Keratinocyte (primary cell): ENCODE measurements at regions not wholly inside any gene's neighbourhood (a gene's known extent, or its start where the extent isn't known, plus 50 kb on each side); places are given as distances from the start of the nearest gene placed in this dataset.

ENCODE experiments used
- DNase-seq: peaks from one replicate; pipeline ENCODE4 v3.0.0-alpha.2; 2011; ENCODE audit warnings: low read depth, missing footprints, low spot score
- FAIRE-seq: peaks from 2 replicates; lab custom pipeline; 2011; peaks lifted over from hg19 to GRCh38; lab: Jason Lieb, UNC
- H2AFZ ChIP-seq: 2 replicates; pipeline ENCODE4 v1.6.0; 2012; ENCODE audit warnings: low read length, control low read depth, inconsistent platforms; ENCODE audit not compliant: control insufficient read depth
- H3K27ac ChIP-seq: 2 replicates; pipeline ENCODE4 v1.5.1; 2011; ENCODE audit warnings: low read length; ENCODE audit not compliant: control insufficient read depth, insufficient read depth
- H3K27me3 ChIP-seq: 3 replicates; pipeline ENCODE4 v1.6.0; 2011; ENCODE audit warnings: low read length; ENCODE audit not compliant: control insufficient read depth, insufficient read depth; ENCODE audit errors: extremely low read depth
- H3K36me3 ChIP-seq, 2 experiments: 2 replicates in 1 of 2; 3 replicates in 1 of 2; pipeline ENCODE4 v1.5.1; 2011; ENCODE audit warnings: low read length in 2 of 2, mild to moderate bottlenecking in 1 of 2; ENCODE audit not compliant: control insufficient read depth in 2 of 2, insufficient read depth in 2 of 2; ENCODE audit errors: extremely low read depth in 1 of 2
- H3K4me1 ChIP-seq: 3 replicates; pipeline ENCODE4 v1.5.1; 2011; ENCODE audit warnings: low read length; ENCODE audit not compliant: control insufficient read depth, insufficient read depth; ENCODE audit errors: extremely low read depth
- H3K4me2 ChIP-seq: 3 replicates; pipeline ENCODE4 v1.6.0; 2011; ENCODE audit warnings: low read depth, low read length; ENCODE audit not compliant: control insufficient read depth, insufficient read depth; ENCODE audit errors: extremely low read depth
- H3K4me3 ChIP-seq, 3 experiments: fragments of 200-600 bp in 1 of 3; sonication (generic) in 1 of 3; 2 replicates in 2 of 3; 3 replicates in 1 of 3; pipeline ENCODE4 v1.5.1; 2011 to 2016; ENCODE audit warnings: low read length in 3 of 3, mild to moderate bottlenecking in 3 of 3, control low read depth in 2 of 3, inconsistent platforms in 1 of 3, low read depth in 1 of 3, mixed read lengths in 1 of 3, mixed run types in 1 of 3, moderate library complexity in 1 of 3; ENCODE audit not compliant: control insufficient read depth in 2 of 3, insufficient read depth in 2 of 3; ENCODE audit errors: extremely low read depth in 1 of 3
- H3K79me2 ChIP-seq: 2 replicates; pipeline ENCODE4 v1.6.0; 2012; ENCODE audit warnings: low read length; ENCODE audit not compliant: control insufficient read depth, insufficient read depth
- H3K9ac ChIP-seq: 3 replicates; pipeline ENCODE4 v1.6.0; 2011; ENCODE audit warnings: low read length; ENCODE audit not compliant: control insufficient read depth, insufficient read depth; ENCODE audit errors: extremely low read depth
- H3K9me1 ChIP-seq: 3 replicates; pipeline ENCODE4 v1.6.0; 2011; ENCODE audit warnings: low read length; ENCODE audit not compliant: control insufficient read depth, insufficient read depth; ENCODE audit errors: extremely low read depth
- H3K9me3 ChIP-seq: 2 replicates; pipeline ENCODE4 v1.5.1; 2012; ENCODE audit warnings: low read depth, low read length; ENCODE audit not compliant: control insufficient read depth
- H4K20me1 ChIP-seq: 3 replicates; pipeline ENCODE4 v1.6.0; 2011; ENCODE audit warnings: low read length; ENCODE audit not compliant: control insufficient read depth, insufficient read depth; ENCODE audit errors: extremely low read depth
- CTCF ChIP-seq, 3 experiments: IDR thresholded peaks in 1 of 3; conservative IDR thresholded peaks in 1 of 3; optimal IDR thresholded peaks in 1 of 3; 2 replicates in 2 of 3; 3 replicates in 1 of 3; pipeline versions ENCODE3 to v1.5.1; 2011; ENCODE audit warnings: low read length in 3 of 3, mild to moderate bottlenecking in 3 of 3, moderate library complexity in 2 of 3, control low read depth in 1 of 3, inconsistent platforms in 1 of 3; ENCODE audit not compliant: insufficient read depth in 2 of 3; ENCODE audit errors: extremely low read depth in 1 of 3
- EZH2 ChIP-seq: IDR thresholded peaks from one replicate; pipeline ENCODE4 v1.6.1; 2012; ENCODE audit warnings: inconsistent platforms, mild to moderate bottlenecking, low read length, moderate library complexity
- dilution Hi-C: fragments of 300-500 bp; cut with MboI; formaldehyde crosslinking; loops from one replicate; pipeline ENCODE4 v1.7.0; 2020; ENCODE audit warnings: low sequenced_read_pairs; ENCODE audit not compliant: extremely low pct_ligation_motif_present

GRCh38 chr3:23002836-23003732, 200.0 kb upstream of the UBE2E2 start:
- Histone ChIP-seq H3K27me3 (no peaks in the 10 kb centered on the region), H3K9ac (no peak overlapping the region), H3K9me3 (no peaks in the 10 kb centered on the region), H3K79me2 (no peaks in the 10 kb centered on the region), H2AFZ (no peak overlapping the region), H3K27ac (no peak overlapping the region), H3K36me3 (no peaks in the 10 kb centered on the region), H3K9me1 (no peaks in the 10 kb centered on the region), H3K4me1 (peaks cover 14% of the 10 kb centered on the region), H3K4me3 (no peak overlapping the region), H4K20me1 (no peaks in the 10 kb centered on the region), H3K4me2 (no peak overlapping the region)
- DNase-seq, result no peak
- peak; percentile 20 for FAIRE-seq
- TF ChIP-seq CTCF (optimal IDR thresholded peaks at IDR 0.05 in 1 of 3, IDR thresholded peaks at IDR 0.05 in 1 of 3, conservative IDR thresholded peaks at IDR 0.05 in 1 of 3; ENCODE audit: extremely low read depth in 1 of 3, insufficient read depth in 2 of 3, low read length in 3 of 3), result no peak
- no peak for TF ChIP-seq EZH2
- dilution Hi-C loops, result no loop called here

GRCh38 chr3:23003733-23004046, 199.4 kb upstream of the UBE2E2 start:
- Histone ChIP-seq H3K36me3 (no peaks in the 10 kb centered on the region), H3K4me2 (no peak overlapping the region), H3K4me1 (peaks cover 15% of the 10 kb centered on the region), H3K9me1 (no peaks in the 10 kb centered on the region), H3K9me3 (no peaks in the 10 kb centered on the region), H3K27ac (no peak overlapping the region), H2AFZ (no peak overlapping the region), H3K79me2 (no peaks in the 10 kb centered on the region), H3K4me3 (no peak overlapping the region), H3K9ac (no peak overlapping the region), H4K20me1 (no peaks in the 10 kb centered on the region), H3K27me3 (no peaks in the 10 kb centered on the region)
- DNase-seq, result no peak
- FAIRE-seq, result no peak
- no peak for TF ChIP-seq EZH2
- no peak for TF ChIP-seq CTCF (optimal IDR thresholded peaks at IDR 0.05 in 1 of 3, IDR thresholded peaks at IDR 0.05 in 1 of 3, conservative IDR thresholded peaks at IDR 0.05 in 1 of 3; ENCODE audit: extremely low read depth in 1 of 3, insufficient read depth in 2 of 3, low read length in 3 of 3)
- dilution Hi-C loops, result no loop called here
